T-cell (primary cell): ENCODE measurements at regions not wholly inside any gene's neighbourhood (a gene's known extent, or its start where the extent isn't known, plus 50 kb on each side); places are given as distances from the start of the nearest gene placed in this dataset.

ENCODE experiments used
- ATAC-seq, 4 experiments: fragments of 200-7000 bp in 3 of 4; fragments of 150-1000 bp in 1 of 4; cut with Tn5 transposase; replicated peaks in 1 of 4; 1 replicate in 3 of 4; 2 replicates in 1 of 4; pipeline ENCODE4 v1.10.0; 2021; ENCODE audit warnings: moderate library complexity in 3 of 4, mild to moderate bottlenecking in 2 of 4, moderate number of reproducible peaks in 1 of 4
- CTCF ChIA-PET, 2 donors: fragments of 300-600 bp; sonication (Branson Sonifier 250); formaldehyde crosslinking; loops; one replicate each; lab custom pipeline; 2022; ENCODE audit warnings: antibody characterized with exemption in 2 of 2; lab: Charles Lee
- POLR2A ChIA-PET, 2 donors: fragments of 300-600 bp; sonication (Branson Sonifier 250); formaldehyde crosslinking; loops; one replicate each; lab custom pipeline; 2022; ENCODE audit warnings: antibody characterized with exemption in 2 of 2; lab: Charles Lee
- DNase-seq, 35 experiments: peaks; one replicate each; pipeline versions ENCODE4 v3.0.0 to v3.0.0-alpha.2; 2013 to 2023
- H3K27ac ChIP-seq: one replicate; pipeline ENCODE4 v1.5.1; 2013; ENCODE audit warnings: low read length
- H3K27me3 ChIP-seq, 2 experiments: replicated peaks in 1 of 2; 1 replicate in 1 of 2; 2 replicates in 1 of 2; pipeline versions ENCODE4 v1.6.1 to v1.7.0; 2013; ENCODE audit warnings: low read length in 1 of 2, mixed read lengths in 1 of 2; ENCODE audit not compliant: control insufficient read depth in 2 of 2, insufficient read depth in 2 of 2; ENCODE audit errors: extremely low read depth in 1 of 2
- H3K36me3 ChIP-seq, 2 donors: 1 replicate in 1 of 2; 2 replicates in 1 of 2; pipeline versions ENCODE4 v1.6.1 to v1.7.0; 2013; ENCODE audit warnings: low read length in 1 of 2; ENCODE audit not compliant: control insufficient read depth in 2 of 2, insufficient read depth in 1 of 2; ENCODE audit errors: extremely low read depth in 1 of 2
- H3K4me1 ChIP-seq, 2 experiments: 1 replicate in 1 of 2; 2 replicates in 1 of 2; pipeline versions ENCODE4 v1.6.1 to v1.7.0; 2013; ENCODE audit warnings: low read length in 2 of 2, mixed read lengths in 1 of 2; ENCODE audit not compliant: insufficient read depth in 2 of 2, control insufficient read depth in 1 of 2; ENCODE audit errors: extremely low read depth in 1 of 2
- H3K4me3 ChIP-seq, 2 donors: 1 replicate in 1 of 2; 2 replicates in 1 of 2; pipeline versions ENCODE4 v1.5.1 to v1.7.0; 2013; ENCODE audit warnings: mild to moderate bottlenecking in 2 of 2, low read length in 1 of 2, moderate library complexity in 1 of 2; ENCODE audit not compliant: control insufficient read depth in 1 of 2; ENCODE audit errors: extremely low read depth in 1 of 2
- H3K9me3 ChIP-seq: 2 replicates; pipeline ENCODE4 v1.7.0; 2013
- H3K27ac Mint-ChIP-seq, 2 donors: one replicate each; pipeline ENCODE4 v1.8.0; 2020 to 2021; ENCODE audit warnings: mild to moderate bottlenecking in 2 of 2, mixed read lengths in 2 of 2
- H3K27me3 Mint-ChIP-seq, 2 donors: one replicate each; pipeline ENCODE4 v1.8.0; 2021 to 2022; ENCODE audit warnings: mixed read lengths in 2 of 2
- H3K36me3 Mint-ChIP-seq: one replicate; pipeline ENCODE4 v1.8.0; 2021; ENCODE audit warnings: mixed read lengths
- H3K4me1 Mint-ChIP-seq, 3 donors: one replicate each; pipeline ENCODE4 v1.8.0; 2020 to 2022; ENCODE audit warnings: mixed read lengths in 3 of 3, mild to moderate bottlenecking in 1 of 3
- H3K4me3 Mint-ChIP-seq, 3 donors: one replicate each; pipeline ENCODE4 v1.8.0; 2020 to 2022; ENCODE audit warnings: mild to moderate bottlenecking in 3 of 3, mixed read lengths in 3 of 3, moderate library complexity in 3 of 3
- H3K9me3 Mint-ChIP-seq, 3 donors: one replicate each; pipeline ENCODE4 v1.8.0; 2020 to 2022; ENCODE audit warnings: mixed read lengths in 3 of 3
- WGBS: methylation state at CpG from one replicate; pipeline ENCODE4 v1.1.5; 2013; ENCODE audit warnings: missing lambda C conversion rate; ENCODE audit not compliant: insufficient coverage; 5-methylcytosine and 5-hydroxymethylcytosine counted together

- ATAC-seq: no peak
- H3K27ac ChIP-seq: no peak overlapping the region
- H3K4me1 ChIP-seq: no peaks in the 10 kb centered on the region
- peaks cover 3% of the 10 kb centered on the region for H3K9me3 ChIP-seq
- ChIA-PET POLR2A (no interaction called here), CTCF (no interaction called here)
- DNase-seq: no peak
- H3K36me3 ChIP-seq: no peaks in the 10 kb centered on the region
- no peaks in the 10 kb centered on the region for H3K27me3 ChIP-seq
- Mint-ChIP-seq H3K4me1 (no peaks in the 10 kb centered on the region), H3K36me3 (no peaks in the 10 kb centered on the region), H3K27me3 (no peaks in the 10 kb centered on the region), H3K9me3 (peaks cover 12 to 44% (median 25%) of the 10 kb centered on the region in 3 donors), H3K27ac (no peak overlapping the region), H3K4me3 (no peak overlapping the region)
- no CpG with 5 or more reads among the region's 1 CpG for WGBS
- no peak overlapping the region for H3K4me3 ChIP-seq
Measured at GRCh38 chr15:49758456-49758855, 137.6 kb downstream of the DTWD1 start.

- Histone ChIP-seq H3K4me3 (no peak overlapping the region), H3K27ac (no peak overlapping the region), H3K36me3 (no peaks in the 10 kb centered on the region), H3K27me3 (no peaks in the 10 kb centered on the region), H3K9me3 (peaks cover 3% of the 10 kb centered on the region), H3K4me1 (no peaks in the 10 kb centered on the region)
- ChIA-PET POLR2A (no interaction called here), CTCF (no interaction called here)
- no peak for ATAC-seq
- Mint-ChIP-seq H3K4me1 (no peaks in the 10 kb centered on the region), H3K27ac (no peak overlapping the region), H3K4me3 (no peak overlapping the region), H3K9me3 (peaks cover 12 to 44% (median 26%) of the 10 kb centered on the region in 3 donors), H3K36me3 (no peaks in the 10 kb centered on the region), H3K27me3 (no peaks in the 10 kb centered on the region)
- no peak for DNase-seq
- 80% methylated on average over 1 of the region's 2 CpGs for WGBS
Measured at GRCh38 chr15:49758856-49759255, 138.0 kb downstream of the DTWD1 start.

GRCh38 chr15:49760749-49761148 is 139.9 kb downstream of the DTWD1 start:
- no peaks in the 10 kb centered on the region for H3K36me3 ChIP-seq
- no peak overlapping the region for H3K4me3 ChIP-seq
- H3K27me3 Mint-ChIP-seq: no peaks in the 10 kb centered on the region
- peaks cover 3% of the 10 kb centered on the region for H3K9me3 ChIP-seq
- no CpG with 5 or more reads among the region's 1 CpG for WGBS
- H3K9me3 Mint-ChIP-seq: peaks cover 14 to 54% (median 32%) of the 10 kb centered on the region in 3 donors
- DNase-seq: no peak
- CTCF ChIA-PET: no interaction called here
- POLR2A ChIA-PET: no interaction called here
- H3K4me1 Mint-ChIP-seq: no peaks in the 10 kb centered on the region
- H3K27ac Mint-ChIP-seq: no peak overlapping the region
- ATAC-seq: no peak
- H3K36me3 Mint-ChIP-seq: no peaks in the 10 kb centered on the region
- no peak overlapping the region for H3K4me3 Mint-ChIP-seq
- no peaks in the 10 kb centered on the region for H3K4me1 ChIP-seq
- no peak overlapping the region for H3K27ac ChIP-seq
- H3K27me3 ChIP-seq: no peaks in the 10 kb centered on the region

- H3K36me3 Mint-ChIP-seq: no peaks in the 10 kb centered on the region
- Histone ChIP-seq H3K9me3 (no peaks in the 10 kb centered on the region), H3K27me3 (no peaks in the 10 kb centered on the region), H3K27ac (no peak overlapping the region), H3K4me3 (no peak overlapping the region), H3K36me3 (no peaks in the 10 kb centered on the region), H3K4me1 (no peaks in the 10 kb centered on the region)
- ChIA-PET CTCF (no interaction called here), POLR2A (no interaction called here)
- H3K27ac Mint-ChIP-seq: no peak overlapping the region
- H3K4me3 Mint-ChIP-seq: no peak overlapping the region
- 25% methylated on average over 1 of the region's 1 CpG for WGBS
- no peaks in the 10 kb centered on the region for H3K27me3 Mint-ChIP-seq
- ATAC-seq (no peak), DNase-seq (no peak)
- no peaks in the 10 kb centered on the region for H3K4me1 Mint-ChIP-seq
- H3K9me3 Mint-ChIP-seq: peaks cover 14 to 30% (median 14%) of the 10 kb centered on the region in 3 donors
Measured at GRCh38 chr15:49769225-49769624, 148.4 kb downstream of the DTWD1 start.

GRCh38 chr15:49789436-49789835 is 168.6 kb downstream of the DTWD1 start:
- H3K27ac Mint-ChIP-seq: no peak overlapping the region
- ATAC-seq (no peak), DNase-seq (no peak)
- Histone ChIP-seq H3K36me3 (no peaks in the 10 kb centered on the region), H3K4me1 (no peaks in the 10 kb centered on the region), H3K27ac (no peak overlapping the region), H3K4me3 (no peak overlapping the region), H3K9me3 (no peaks in the 10 kb centered on the region), H3K27me3 (no peaks in the 10 kb centered on the region)
- no peaks in the 10 kb centered on the region for H3K4me1 Mint-ChIP-seq
- POLR2A ChIA-PET: no interaction called here
- peaks cover 10 to 22% (median 15%) of the 10 kb centered on the region in 3 donors for H3K9me3 Mint-ChIP-seq
- no peak overlapping the region for H3K4me3 Mint-ChIP-seq
- H3K27me3 Mint-ChIP-seq: peaks cover 4% of the 10 kb centered on the region in 2 donors
- CTCF ChIA-PET: no interaction called here
- no peaks in the 10 kb centered on the region for H3K36me3 Mint-ChIP-seq

GRCh38 chr15:49793943-49794342 is 173.1 kb downstream of the DTWD1 start:
- Histone ChIP-seq H3K36me3 (no peaks in the 10 kb centered on the region), H3K27me3 (no peaks in the 10 kb centered on the region), H3K27ac (no peak overlapping the region), H3K4me3 (no peak overlapping the region), H3K9me3 (no peaks in the 10 kb centered on the region), H3K4me1 (no peaks in the 10 kb centered on the region)
- no peak for ATAC-seq
- 95% methylated on average over 10 of the region's 14 CpGs for WGBS
- no peak overlapping the region for H3K4me3 Mint-ChIP-seq
- peaks cover 3 to 4% of the 10 kb centered on the region in 2 donors for H3K27me3 Mint-ChIP-seq
- H3K27ac Mint-ChIP-seq: no peak overlapping the region
- no peaks in the 10 kb centered on the region for H3K4me1 Mint-ChIP-seq
- ChIA-PET CTCF (no interaction called here), POLR2A (no interaction called here)
- peaks cover 10 to 24% (median 11%) of the 10 kb centered on the region in 3 donors for H3K9me3 Mint-ChIP-seq
- no peak for DNase-seq
- no peaks in the 10 kb centered on the region for H3K36me3 Mint-ChIP-seq

- ChIA-PET POLR2A (no interaction called here), CTCF (no interaction called here)
- no peak overlapping the region for H3K4me3 Mint-ChIP-seq
- no peak overlapping the region for H3K27ac ChIP-seq
- no peaks in the 10 kb centered on the region for H3K27me3 ChIP-seq
- no peaks in the 10 kb centered on the region for H3K4me1 Mint-ChIP-seq
- no peak for ATAC-seq
- no peaks in the 10 kb centered on the region for H3K4me1 ChIP-seq
- no peak overlapping the region for H3K4me3 ChIP-seq
- H3K9me3 Mint-ChIP-seq: peaks cover 11 to 19% (median 18%) of the 10 kb centered on the region in 3 donors
- no peaks in the 10 kb centered on the region for H3K36me3 Mint-ChIP-seq
- no peaks in the 10 kb centered on the region for H3K36me3 ChIP-seq
- H3K9me3 ChIP-seq: no peaks in the 10 kb centered on the region
- H3K27me3 Mint-ChIP-seq: peaks cover 7 to 8% of the 10 kb centered on the region in 2 donors
- DNase-seq: no peak
- H3K27ac Mint-ChIP-seq: no peak overlapping the region
Measured at GRCh38 chr15:49801796-49802195, 180.9 kb downstream of the DTWD1 start.
